ENCODE measurements at regions not wholly inside any gene's neighbourhood (a gene's known extent, or its start where the extent isn't known, plus 50 kb on each side); places are given as distances from the start of the nearest gene placed in this dataset.

DNA sequence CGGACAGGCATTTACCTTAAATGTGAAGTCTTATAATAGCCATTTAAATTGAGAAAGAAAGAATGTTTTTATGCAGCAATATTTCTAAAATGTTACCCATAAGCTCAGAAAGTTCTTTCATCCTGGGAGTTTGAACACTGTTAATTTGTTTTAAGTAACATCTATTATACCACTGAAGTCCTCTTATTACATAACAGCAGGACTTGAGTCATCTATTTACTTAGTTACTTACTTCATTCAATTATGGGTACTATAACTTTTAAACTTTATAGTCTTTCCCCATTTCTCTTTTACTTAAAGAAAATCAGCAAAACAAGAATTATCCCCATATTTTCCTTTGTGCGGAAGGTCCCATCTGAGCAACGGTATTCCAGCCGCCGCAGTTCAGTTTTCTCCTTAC, 473.1 kb downstream of the ETNK1 start:
- TF ChIP-seq, protein P1, sequence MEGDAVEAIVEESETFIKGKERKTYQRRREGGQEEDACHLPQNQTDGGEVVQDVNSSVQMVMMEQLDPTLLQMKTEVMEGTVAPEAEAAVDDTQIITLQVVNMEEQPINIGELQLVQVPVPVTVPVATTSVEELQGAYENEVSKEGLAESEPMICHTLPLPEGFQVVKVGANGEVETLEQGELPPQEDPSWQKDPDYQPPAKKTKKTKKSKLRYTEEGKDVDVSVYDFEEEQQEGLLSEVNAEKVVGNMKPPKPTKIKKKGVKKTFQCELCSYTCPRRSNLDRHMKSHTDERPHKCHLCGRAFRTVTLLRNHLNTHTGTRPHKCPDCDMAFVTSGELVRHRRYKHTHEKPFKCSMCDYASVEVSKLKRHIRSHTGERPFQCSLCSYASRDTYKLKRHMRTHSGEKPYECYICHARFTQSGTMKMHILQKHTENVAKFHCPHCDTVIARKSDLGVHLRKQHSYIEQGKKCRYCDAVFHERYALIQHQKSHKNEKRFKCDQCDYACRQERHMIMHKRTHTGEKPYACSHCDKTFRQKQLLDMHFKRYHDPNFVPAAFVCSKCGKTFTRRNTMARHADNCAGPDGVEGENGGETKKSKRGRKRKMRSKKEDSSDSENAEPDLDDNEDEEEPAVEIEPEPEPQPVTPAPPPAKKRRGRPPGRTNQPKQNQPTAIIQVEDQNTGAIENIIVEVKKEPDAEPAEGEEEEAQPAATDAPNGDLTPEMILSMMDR (IDR thresholded peaks at IDR 0.05), result no peak
- no peak for TF ChIP-seq POLR2A (IDR thresholded peaks at IDR 0.05)

Data from lower leg skin (tissue), 3 donors.